Ishikawa (cell line): ENCODE measurements at regions not wholly inside any gene's neighbourhood (a gene's known extent, or its start where the extent isn't known, plus 50 kb on each side); places are given as distances from the start of the nearest gene placed in this dataset.

Experiments used
- CEBPB ChIP-seq: IDR thresholded peaks from 2 replicates; pipeline ENCODE4 v1.6.1; 2012
- CREB1 ChIP-seq: IDR thresholded peaks from 2 replicates; pipeline ENCODE4 v1.6.1; 2012; ENCODE audit warnings: low read depth
- EP300 ChIP-seq: IDR thresholded peaks from 2 replicates; pipeline ENCODE4 v1.6.1; 2012; ENCODE audit warnings: borderline replicate concordance
- MAX ChIP-seq: IDR thresholded peaks from 2 replicates; pipeline ENCODE4 v1.6.1; 2012
- RAD21 ChIP-seq: IDR thresholded peaks from 2 replicates; pipeline ENCODE4 v1.6.1; 2012; ENCODE audit warnings: low read depth
- REST ChIP-seq: IDR thresholded peaks from 2 replicates; pipeline ENCODE4 v1.6.1; 2012; ENCODE audit warnings: low read depth, mild to moderate bottlenecking
- TAF1 ChIP-seq: IDR thresholded peaks from 2 replicates; pipeline ENCODE4 v1.6.1; 2012; ENCODE audit warnings: low read depth, mild to moderate bottlenecking
- TCF12 ChIP-seq: IDR thresholded peaks from 2 replicates; pipeline ENCODE4 v1.6.1; 2012; ENCODE audit warnings: low read depth
- TEAD4 ChIP-seq: IDR thresholded peaks from 2 replicates; pipeline ENCODE4 v1.6.1; 2012
- USF1 ChIP-seq: IDR thresholded peaks from 2 replicates; pipeline ENCODE4 v1.6.1; 2012
- YY1 ChIP-seq: IDR thresholded peaks from 2 replicates; pipeline ENCODE4 v1.6.1; 2012; ENCODE audit warnings: low read depth

GRCh38 chr10:85420501-85421191 is 945.9 kb downstream of the GRID1 start:
- no peak for TF ChIP-seq USF1
- TF ChIP-seq MAX = no peak
- TF ChIP-seq TAF1 = no peak
- no peak for TF ChIP-seq TEAD4
- TF ChIP-seq TCF12 = no peak
- TF ChIP-seq CREB1 = no peak
- TF ChIP-seq EP300 = no peak
- TF ChIP-seq YY1 = no peak
- no peak for TF ChIP-seq CEBPB
- no peak for TF ChIP-seq RAD21
- no peak for TF ChIP-seq REST
